ENCODE measurements at regions not wholly inside any gene's neighbourhood (a gene's known extent, or its start where the extent isn't known, plus 50 kb on each side); places are given as distances from the start of the nearest gene placed in this dataset.

DNA sequence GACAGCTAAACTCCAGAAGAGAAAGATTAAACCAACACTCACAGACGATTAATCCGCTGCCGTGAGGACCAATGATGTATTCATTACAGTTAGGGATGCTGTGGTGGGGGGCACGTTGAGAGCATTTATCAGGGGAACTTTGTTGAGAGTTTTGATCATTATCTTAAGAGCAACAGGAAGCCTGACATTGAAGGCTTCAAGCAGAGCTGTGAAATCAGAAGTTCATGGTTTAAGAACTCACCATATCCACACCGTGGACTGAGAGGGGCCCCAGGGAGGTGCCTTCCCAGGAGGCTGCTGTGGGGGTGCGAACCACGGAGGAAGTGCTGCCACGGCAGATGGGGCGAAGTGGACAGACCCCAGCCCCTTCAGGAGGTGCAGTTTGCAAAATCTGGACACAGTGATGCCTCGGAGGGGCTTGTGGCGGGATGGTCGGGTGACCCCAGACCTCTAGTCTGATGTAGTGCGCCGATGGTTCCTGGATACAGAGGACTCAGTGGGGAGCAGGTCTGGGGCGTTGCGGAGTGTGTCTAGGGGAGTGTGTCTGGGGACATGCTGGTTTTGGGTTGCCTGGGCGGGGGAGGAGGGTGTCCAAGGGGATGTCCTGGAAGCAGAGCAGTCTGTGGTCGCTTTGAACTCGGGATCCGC, 73.0 kb downstream of the DIO3 start:
- in situ Hi-C loops (cut with MboI; ENCODE audit: low sequenced_read_pairs, unreplicated experiment), result loop anchor here (25.0 kb wide), 1 partner anchor 1247 kb away; the partner anchor contains the start of gene WDR25
- TF ChIP-seq, protein P1, sequence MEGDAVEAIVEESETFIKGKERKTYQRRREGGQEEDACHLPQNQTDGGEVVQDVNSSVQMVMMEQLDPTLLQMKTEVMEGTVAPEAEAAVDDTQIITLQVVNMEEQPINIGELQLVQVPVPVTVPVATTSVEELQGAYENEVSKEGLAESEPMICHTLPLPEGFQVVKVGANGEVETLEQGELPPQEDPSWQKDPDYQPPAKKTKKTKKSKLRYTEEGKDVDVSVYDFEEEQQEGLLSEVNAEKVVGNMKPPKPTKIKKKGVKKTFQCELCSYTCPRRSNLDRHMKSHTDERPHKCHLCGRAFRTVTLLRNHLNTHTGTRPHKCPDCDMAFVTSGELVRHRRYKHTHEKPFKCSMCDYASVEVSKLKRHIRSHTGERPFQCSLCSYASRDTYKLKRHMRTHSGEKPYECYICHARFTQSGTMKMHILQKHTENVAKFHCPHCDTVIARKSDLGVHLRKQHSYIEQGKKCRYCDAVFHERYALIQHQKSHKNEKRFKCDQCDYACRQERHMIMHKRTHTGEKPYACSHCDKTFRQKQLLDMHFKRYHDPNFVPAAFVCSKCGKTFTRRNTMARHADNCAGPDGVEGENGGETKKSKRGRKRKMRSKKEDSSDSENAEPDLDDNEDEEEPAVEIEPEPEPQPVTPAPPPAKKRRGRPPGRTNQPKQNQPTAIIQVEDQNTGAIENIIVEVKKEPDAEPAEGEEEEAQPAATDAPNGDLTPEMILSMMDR (IDR thresholded peaks at IDR 0.05; ENCODE audit: borderline replicate concordance, control extremely low read depth, extremely low read depth, insufficient read depth, missing control alignments), result no peak
- no peak for DNase-seq (ENCODE audit: low spot score)

DNA sequence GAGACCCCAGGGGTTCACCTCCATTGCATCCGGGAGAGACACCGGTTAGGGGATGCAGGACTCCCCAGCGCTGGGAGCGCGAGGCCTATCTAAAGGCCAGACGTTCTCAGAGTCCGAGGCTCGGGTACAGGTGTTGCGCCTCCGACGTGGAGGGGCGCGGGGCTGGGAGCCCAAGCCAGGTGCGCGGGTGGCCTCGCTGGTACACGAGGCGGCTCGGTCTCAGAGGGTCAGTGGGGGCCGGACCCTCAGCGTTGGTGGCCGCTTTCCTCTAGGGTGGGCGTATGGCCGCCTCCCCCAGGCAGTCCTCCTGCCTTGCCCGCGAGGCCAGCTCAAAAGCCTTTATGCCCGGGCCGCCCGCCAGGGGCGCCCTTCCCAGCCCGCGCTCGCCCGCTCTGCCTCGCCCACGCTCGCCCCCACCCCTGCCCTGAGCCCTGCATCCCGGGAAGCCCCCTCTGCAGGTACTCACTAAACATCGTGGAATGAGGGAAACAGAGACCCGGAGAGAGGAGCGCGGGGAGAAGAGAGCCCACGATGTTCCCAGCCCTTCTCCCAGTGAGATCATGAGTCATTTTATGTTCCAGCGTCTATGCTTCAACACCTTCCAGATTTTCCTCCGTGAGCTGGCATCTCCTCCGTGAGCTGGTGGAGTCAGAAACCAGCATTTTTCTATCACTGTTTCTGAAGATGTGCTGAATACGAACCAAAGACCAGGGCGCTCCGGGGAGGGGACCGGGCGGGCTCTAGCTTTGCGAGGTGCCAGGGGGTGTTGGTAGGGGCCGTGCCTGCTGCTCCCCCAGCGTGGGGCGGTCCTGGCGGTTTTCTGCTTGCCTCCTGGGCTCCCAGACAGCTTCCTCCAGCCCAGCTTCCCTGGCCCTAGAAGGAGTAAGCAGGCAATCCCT, 73.8 kb downstream of the DIO3 start:
- in situ Hi-C loops (cut with MboI; ENCODE audit: low sequenced_read_pairs, unreplicated experiment), result loop anchor here (25.0 kb wide), 1 partner anchor 1248 kb away; the partner anchor contains the start of gene WDR25
- TF ChIP-seq, protein P1 (IDR thresholded peaks at IDR 0.05; ENCODE audit: borderline replicate concordance, control extremely low read depth, extremely low read depth, insufficient read depth, missing control alignments), result no peak
- no peak for DNase-seq (ENCODE audit: low spot score)

DNA sequence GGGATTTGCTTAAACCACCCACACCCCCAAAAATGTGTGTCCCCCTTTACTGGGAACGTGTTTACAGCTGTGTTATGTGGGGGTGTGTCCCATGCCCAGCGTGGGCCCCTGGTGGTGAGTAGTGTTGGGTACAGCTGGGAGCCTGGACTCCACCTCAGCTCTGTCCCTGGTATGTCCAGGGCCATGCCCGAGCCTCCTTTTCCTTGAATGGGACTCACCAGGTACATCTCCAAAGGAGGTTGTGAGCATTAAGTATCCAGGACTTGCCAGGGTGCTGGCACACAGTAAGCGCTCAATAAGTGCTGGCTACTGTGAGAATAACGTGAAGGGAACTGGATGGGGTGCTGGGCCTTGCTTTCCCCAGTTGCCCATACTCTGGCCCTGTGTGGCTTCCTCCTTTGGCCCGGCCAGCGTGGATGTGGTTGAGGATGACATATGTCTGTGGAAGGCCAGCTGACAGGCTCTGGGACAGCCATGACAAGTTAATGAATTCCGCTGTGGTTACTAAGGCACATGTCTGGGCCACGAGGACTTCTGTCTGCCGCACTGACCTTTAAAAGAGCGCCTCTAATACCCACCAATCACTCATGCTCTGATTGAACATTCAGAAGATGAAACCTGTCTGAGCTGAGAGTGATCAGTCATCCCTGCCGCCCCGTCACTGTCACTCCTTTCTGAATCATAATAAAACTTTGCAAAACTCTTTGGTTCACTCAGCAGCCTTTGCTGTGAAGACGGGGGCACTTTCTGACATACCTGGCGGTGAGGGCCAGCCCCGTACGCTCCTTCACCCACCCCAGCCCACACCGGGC, 74.7 kb downstream of the DIO3 start:
- TF ChIP-seq, protein P1 (IDR thresholded peaks at IDR 0.05; ENCODE audit: borderline replicate concordance, control extremely low read depth, extremely low read depth, insufficient read depth, missing control alignments), result no peak
- in situ Hi-C loops (cut with MboI; ENCODE audit: low sequenced_read_pairs, unreplicated experiment), result loop anchor here (25.0 kb wide), 1 partner anchor 1249 kb away; the partner anchor contains the start of gene WDR25
- no peak for DNase-seq (ENCODE audit: low spot score)

DNA sequence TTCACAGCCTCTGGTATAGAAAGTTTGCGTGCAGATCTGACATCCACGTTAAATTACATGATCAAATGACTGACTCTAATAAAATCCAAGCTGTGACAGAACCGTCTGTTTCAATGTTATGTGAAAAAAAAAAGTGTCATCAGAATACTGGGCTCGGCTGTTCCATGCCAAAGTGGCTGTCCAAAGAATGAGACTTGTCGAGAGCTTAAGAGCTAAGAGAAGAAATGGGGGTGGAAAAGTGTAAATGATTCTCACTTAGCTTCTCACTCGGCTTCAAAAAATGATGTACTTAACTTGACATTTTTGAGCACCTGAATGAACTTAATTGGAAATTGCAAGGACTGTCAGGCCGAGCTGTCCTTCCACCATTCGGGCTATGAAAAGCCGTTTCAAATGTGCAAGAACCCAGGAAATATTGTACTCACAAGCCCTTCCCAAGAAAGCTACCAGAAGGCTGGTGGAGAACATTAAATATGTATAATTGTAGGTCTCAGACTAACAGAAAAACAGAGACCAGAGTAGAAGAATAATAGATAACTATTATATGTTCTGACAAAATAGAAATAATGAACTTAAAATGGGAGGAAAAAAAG, 78.0 kb downstream of the DIO3 start:
- in situ Hi-C loops (cut with MboI; ENCODE audit: low sequenced_read_pairs, unreplicated experiment), result loop anchor here (25.0 kb wide), 1 partner anchor 1252 kb away; the partner anchor contains the start of gene WDR25
- TF ChIP-seq, protein P1 (IDR thresholded peaks at IDR 0.05; ENCODE audit: borderline replicate concordance, control extremely low read depth, extremely low read depth, insufficient read depth, missing control alignments), result no peak
- no peak for DNase-seq (ENCODE audit: low spot score)

- TF ChIP-seq, protein P1 (IDR thresholded peaks at IDR 0.05; ENCODE audit: borderline replicate concordance, control extremely low read depth, extremely low read depth, insufficient read depth, missing control alignments), result no peak
- in situ Hi-C loops (cut with MboI; ENCODE audit: low sequenced_read_pairs, unreplicated experiment), result loop anchor here (25.0 kb wide), 1 partner anchor 1256 kb away; the partner anchor contains the start of gene WDR25
- DNase-seq (ENCODE audit: low spot score), result no peak
Measured at GRCh38 chr14:101643651-101644050, 82.4 kb downstream of the DIO3 start.

Measured in GM13976 (cell line).